ENCODE measurements at regions not wholly inside any gene's neighbourhood (a gene's known extent, or its start where the extent isn't known, plus 50 kb on each side); places are given as distances from the start of the nearest gene placed in this dataset.

DNA sequence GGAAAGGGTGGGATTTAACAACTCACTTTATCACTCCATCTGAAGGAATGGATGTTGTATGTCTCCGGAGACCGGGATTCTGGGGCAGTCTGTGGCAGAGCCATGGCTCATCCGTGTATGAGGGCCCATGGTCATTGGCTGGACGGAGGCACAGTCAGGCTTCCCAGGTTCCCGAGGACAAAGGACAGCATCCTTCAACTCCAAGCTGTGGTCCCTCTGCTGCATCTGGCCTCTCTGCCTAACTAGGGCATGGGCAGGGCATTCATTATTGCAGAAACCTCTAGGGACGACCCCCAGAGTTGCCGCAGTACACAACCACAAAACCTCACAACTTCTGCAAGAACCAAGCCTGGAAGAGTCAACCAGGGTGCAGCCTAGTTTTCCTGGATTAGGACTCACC, 525.2 kb downstream of the GLRX3 start:
- H3K4me1 Mint-ChIP-seq, result no peaks in the 10 kb centered on the region
- H3K27me3 Mint-ChIP-seq (ENCODE audit: low read depth), result peaks cover 7% of the 10 kb centered on the region
- no peak overlapping the region for H3K27ac Mint-ChIP-seq (ENCODE audit: unreplicated experiment)
- H3K4me3 Mint-ChIP-seq, result no peak overlapping the region
- H3K36me3 Mint-ChIP-seq (ENCODE audit: low read depth), result no peaks in the 10 kb centered on the region
- TF ChIP-seq, protein P1, sequence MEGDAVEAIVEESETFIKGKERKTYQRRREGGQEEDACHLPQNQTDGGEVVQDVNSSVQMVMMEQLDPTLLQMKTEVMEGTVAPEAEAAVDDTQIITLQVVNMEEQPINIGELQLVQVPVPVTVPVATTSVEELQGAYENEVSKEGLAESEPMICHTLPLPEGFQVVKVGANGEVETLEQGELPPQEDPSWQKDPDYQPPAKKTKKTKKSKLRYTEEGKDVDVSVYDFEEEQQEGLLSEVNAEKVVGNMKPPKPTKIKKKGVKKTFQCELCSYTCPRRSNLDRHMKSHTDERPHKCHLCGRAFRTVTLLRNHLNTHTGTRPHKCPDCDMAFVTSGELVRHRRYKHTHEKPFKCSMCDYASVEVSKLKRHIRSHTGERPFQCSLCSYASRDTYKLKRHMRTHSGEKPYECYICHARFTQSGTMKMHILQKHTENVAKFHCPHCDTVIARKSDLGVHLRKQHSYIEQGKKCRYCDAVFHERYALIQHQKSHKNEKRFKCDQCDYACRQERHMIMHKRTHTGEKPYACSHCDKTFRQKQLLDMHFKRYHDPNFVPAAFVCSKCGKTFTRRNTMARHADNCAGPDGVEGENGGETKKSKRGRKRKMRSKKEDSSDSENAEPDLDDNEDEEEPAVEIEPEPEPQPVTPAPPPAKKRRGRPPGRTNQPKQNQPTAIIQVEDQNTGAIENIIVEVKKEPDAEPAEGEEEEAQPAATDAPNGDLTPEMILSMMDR (conservative IDR thresholded peaks at IDR 0.05), result no peak
- H3K9me3 Mint-ChIP-seq, result no peaks in the 10 kb centered on the region
- no peak for DNase-seq (ENCODE audit: low read depth, low spot score)

DNA sequence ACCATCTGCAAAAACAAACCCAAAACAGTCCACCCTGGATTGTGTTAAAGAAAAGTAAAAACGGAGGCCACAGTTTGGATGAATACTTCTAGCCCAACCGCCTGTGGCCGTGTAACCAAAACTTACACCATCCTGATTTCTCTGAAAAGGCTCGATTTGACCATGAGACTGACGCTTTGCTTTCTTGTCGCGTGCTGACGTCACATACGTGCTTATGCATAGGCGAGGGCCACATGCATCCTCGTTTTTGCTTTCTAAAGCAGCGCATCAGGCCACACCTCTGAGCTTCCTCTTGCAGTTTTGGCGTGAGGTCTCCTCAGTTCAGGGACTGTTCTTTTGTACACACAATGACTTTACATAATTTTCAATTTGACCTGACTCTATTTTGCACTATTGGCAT, 526.6 kb downstream of the GLRX3 start:
- H3K27me3 Mint-ChIP-seq (ENCODE audit: low read depth), result peaks cover 8% of the 10 kb centered on the region
- no peaks in the 10 kb centered on the region for H3K9me3 Mint-ChIP-seq
- H3K36me3 Mint-ChIP-seq (ENCODE audit: low read depth), result no peaks in the 10 kb centered on the region
- no peak overlapping the region for H3K27ac Mint-ChIP-seq (ENCODE audit: unreplicated experiment)
- no peak for DNase-seq (ENCODE audit: low read depth, low spot score)
- H3K4me1 Mint-ChIP-seq, result no peaks in the 10 kb centered on the region
- TF ChIP-seq, protein P1 (conservative IDR thresholded peaks at IDR 0.05), result no peak
- H3K4me3 Mint-ChIP-seq, result no peak overlapping the region

DNA sequence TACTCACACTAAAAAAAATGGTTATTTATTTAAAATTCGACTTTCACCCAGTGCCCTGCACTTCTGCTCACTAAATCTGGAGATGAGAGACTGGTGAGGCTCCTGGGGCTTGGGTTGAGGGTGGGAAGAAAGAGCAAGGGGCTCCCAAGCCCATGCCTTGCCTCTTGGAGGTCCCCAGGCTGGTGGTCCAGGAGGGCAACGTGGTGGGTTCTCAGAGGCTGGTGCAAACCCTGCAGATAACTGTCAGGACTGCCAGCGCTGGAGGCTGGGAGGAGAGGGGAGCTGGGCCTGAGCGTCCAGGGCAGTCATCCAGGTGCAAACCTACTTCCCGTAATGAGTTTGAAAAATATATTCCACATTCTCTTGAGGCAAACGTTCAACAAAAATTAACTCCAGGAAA, 528.3 kb downstream of the GLRX3 start:
- Mint-ChIP-seq H3K36me3 (ENCODE audit: low read depth) (no peaks in the 10 kb centered on the region), H3K27me3 (ENCODE audit: low read depth) (peaks cover 11% of the 10 kb centered on the region), H3K4me1 (no peaks in the 10 kb centered on the region), H3K4me3 (no peak overlapping the region), H3K27ac (ENCODE audit: unreplicated experiment) (no peak overlapping the region), H3K9me3 (no peaks in the 10 kb centered on the region)
- DNase-seq (ENCODE audit: low read depth, low spot score), result no peak
- TF ChIP-seq, protein P1 (conservative IDR thresholded peaks at IDR 0.05), result no peak

DNA sequence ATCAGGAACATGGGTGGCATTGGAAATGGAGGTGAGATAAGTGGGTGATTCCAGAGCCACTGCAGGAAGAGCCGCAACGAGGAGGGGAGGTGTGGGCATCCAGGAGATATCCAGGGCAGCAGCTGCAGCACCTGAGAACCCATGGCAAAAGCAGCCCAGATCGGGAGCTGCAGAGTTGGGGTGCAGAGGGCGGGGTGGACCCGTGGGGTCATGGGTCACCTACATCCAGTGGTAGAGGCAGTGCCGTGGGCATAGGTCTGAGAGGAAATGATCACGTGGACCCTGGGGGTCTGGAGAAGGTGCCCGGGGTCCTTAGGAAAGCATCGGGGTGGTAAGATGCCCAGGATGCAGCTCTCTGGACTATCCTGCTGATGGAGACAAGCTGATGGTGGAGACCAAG, 530.0 kb downstream of the GLRX3 start:
- Mint-ChIP-seq H3K27me3 (ENCODE audit: low read depth) (peaks cover 13% of the 10 kb centered on the region), H3K9me3 (peaks cover 2% of the 10 kb centered on the region), H3K27ac (ENCODE audit: unreplicated experiment) (no peak overlapping the region), H3K4me1 (no peaks in the 10 kb centered on the region), H3K36me3 (ENCODE audit: low read depth) (no peaks in the 10 kb centered on the region), H3K4me3 (no peak overlapping the region)
- TF ChIP-seq, protein P1 (conservative IDR thresholded peaks at IDR 0.05), result no peak
- DNase-seq (ENCODE audit: low read depth, low spot score), result no peak

DNA sequence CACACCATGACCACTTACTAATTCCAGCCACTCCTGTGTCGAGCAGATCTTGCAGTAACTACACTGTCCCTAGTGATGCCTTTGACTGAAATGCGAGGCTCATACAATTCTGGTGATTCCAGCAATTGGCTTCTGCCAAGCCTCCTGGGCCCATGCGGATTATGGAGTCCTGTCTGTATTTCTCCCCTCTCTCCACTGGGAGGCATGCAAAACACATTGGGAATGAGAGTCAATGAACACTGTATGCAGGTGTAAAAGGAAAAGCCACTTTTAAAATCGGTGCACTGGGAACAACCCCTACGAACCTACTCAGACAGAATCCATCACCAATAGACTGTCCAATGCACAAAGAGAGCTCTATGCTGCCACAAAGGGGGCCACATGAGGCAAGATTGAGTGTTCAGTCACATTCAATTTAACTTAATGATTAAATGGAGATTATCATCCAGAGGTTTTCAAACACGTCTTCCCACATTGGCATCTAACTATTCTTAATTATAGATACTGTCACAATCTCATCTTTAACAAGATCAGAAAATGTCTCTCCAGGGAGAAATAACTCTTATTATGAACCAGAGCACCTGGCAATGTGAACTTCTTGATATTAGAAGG, 550.6 kb downstream of the GLRX3 start:
- no peaks in the 10 kb centered on the region for H3K36me3 Mint-ChIP-seq (ENCODE audit: low read depth)
- peak; percentile 27 for DNase-seq (ENCODE audit: low read depth, low spot score)
- no peak overlapping the region for H3K27ac Mint-ChIP-seq (ENCODE audit: unreplicated experiment)
- TF ChIP-seq, protein P1 (conservative IDR thresholded peaks at IDR 0.05), result peak; percentile 76
- peaks cover 17% of the 10 kb centered on the region for H3K27me3 Mint-ChIP-seq (ENCODE audit: low read depth)
- no peaks in the 10 kb centered on the region for H3K9me3 Mint-ChIP-seq
- H3K4me1 Mint-ChIP-seq, result no peaks in the 10 kb centered on the region
- no peak overlapping the region for H3K4me3 Mint-ChIP-seq

All from neural crest cell (in vitro differentiated cells).